SK-N-SH (cell line): ENCODE measurements at regions not wholly inside any gene's neighbourhood (a gene's known extent, or its start where the extent isn't known, plus 50 kb on each side); places are given as distances from the start of the nearest gene placed in this dataset.

Experiments
- CHD2 ChIP-seq: fragments of 150-350 bp; IDR thresholded peaks from 2 replicates; pipeline ENCODE4 v1.6.1; 2018; ENCODE audit warnings: low read length; ENCODE audit not compliant: partially characterized antibody
- GABPA ChIP-seq: IDR thresholded peaks from 2 replicates; pipeline ENCODE4 v1.4.0; 2012; ENCODE audit warnings: low read depth, mild to moderate bottlenecking
- MXI1 ChIP-seq: IDR thresholded peaks from 2 replicates; pipeline ENCODE4 v1.6.1; 2012; ENCODE audit warnings: mild to moderate bottlenecking, low read depth, low read length, improper control_type of control experiment
- POLR2AphosphoS5 ChIP-seq: IDR thresholded peaks from 2 replicates; pipeline ENCODE4 v1.6.1; 2012; ENCODE audit warnings: low read depth, low read length
- RAD21 ChIP-seq: IDR thresholded peaks from 2 replicates; pipeline ENCODE4 v1.6.1; 2012; ENCODE audit warnings: mild to moderate bottlenecking, low read length
- RCOR1 ChIP-seq: fragments of 150-350 bp; IDR thresholded peaks from 2 replicates; pipeline ENCODE4 v1.6.1; 2017; ENCODE audit warnings: antibody characterized with exemption, low read length
- TCF12 ChIP-seq: IDR thresholded peaks from 2 replicates; pipeline ENCODE4 v1.4.0; 2012
- YY1 ChIP-seq: IDR thresholded peaks from 2 replicates; pipeline ENCODE4 v1.4.0; 2012; ENCODE audit warnings: low read depth, mild to moderate bottlenecking
- TF ChIP-seq, protein P1 (sequence below): fragments of 200-600 bp; sonication (generic); IDR thresholded peaks from 2 replicates; pipeline ENCODE4 v1.6.1; 2017; ENCODE audit warnings: antibody characterized with exemption, mild to moderate bottlenecking, moderate library complexity
- TF ChIP-seq, protein P2 (sequence below): IDR thresholded peaks from 2 replicates; pipeline ENCODE4 v1.4.0; 2012; ENCODE audit warnings: low read depth
- TF ChIP-seq, protein P3 (sequence below): IDR thresholded peaks from 2 replicates; pipeline ENCODE4 v1.6.1; 2012; ENCODE audit warnings: mild to moderate bottlenecking, low read depth, low read length, moderate library complexity

DNA sequence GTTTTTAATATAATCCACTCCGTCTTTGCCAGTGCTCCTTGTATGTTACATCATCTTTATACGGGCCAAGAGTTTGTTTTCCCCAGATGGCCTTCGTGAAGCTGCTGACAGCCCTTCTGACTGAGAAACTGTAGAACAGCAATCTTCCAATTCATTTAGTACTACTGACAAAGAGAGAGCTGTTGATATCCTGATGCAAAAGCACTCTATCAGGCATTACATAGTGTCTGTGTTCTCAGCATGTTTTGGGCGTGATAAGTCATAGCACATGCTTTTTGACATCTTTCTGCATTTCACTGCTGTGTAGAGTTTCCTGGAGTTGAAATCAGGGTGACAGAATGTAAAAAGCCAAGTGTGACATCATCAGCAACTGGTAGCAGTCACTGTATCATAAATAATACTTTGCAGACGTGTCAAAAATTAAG is 746.3 kb upstream of the FAM241A start:
- TF ChIP-seq YY1 (no peak), RCOR1 (no peak), CHD2 (no peak), MXI1 (peak; percentile 62), POLR2AphosphoS5 (no peak), RAD21 (peak; percentile 27), GABPA (no peak), TCF12 (no peak)
- TF ChIP-seq, protein P1, sequence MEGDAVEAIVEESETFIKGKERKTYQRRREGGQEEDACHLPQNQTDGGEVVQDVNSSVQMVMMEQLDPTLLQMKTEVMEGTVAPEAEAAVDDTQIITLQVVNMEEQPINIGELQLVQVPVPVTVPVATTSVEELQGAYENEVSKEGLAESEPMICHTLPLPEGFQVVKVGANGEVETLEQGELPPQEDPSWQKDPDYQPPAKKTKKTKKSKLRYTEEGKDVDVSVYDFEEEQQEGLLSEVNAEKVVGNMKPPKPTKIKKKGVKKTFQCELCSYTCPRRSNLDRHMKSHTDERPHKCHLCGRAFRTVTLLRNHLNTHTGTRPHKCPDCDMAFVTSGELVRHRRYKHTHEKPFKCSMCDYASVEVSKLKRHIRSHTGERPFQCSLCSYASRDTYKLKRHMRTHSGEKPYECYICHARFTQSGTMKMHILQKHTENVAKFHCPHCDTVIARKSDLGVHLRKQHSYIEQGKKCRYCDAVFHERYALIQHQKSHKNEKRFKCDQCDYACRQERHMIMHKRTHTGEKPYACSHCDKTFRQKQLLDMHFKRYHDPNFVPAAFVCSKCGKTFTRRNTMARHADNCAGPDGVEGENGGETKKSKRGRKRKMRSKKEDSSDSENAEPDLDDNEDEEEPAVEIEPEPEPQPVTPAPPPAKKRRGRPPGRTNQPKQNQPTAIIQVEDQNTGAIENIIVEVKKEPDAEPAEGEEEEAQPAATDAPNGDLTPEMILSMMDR, result no peak
- TF ChIP-seq, protein P2, sequence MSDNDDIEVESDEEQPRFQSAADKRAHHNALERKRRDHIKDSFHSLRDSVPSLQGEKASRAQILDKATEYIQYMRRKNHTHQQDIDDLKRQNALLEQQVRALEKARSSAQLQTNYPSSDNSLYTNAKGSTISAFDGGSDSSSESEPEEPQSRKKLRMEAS, result no peak
- TF ChIP-seq, protein P3, sequence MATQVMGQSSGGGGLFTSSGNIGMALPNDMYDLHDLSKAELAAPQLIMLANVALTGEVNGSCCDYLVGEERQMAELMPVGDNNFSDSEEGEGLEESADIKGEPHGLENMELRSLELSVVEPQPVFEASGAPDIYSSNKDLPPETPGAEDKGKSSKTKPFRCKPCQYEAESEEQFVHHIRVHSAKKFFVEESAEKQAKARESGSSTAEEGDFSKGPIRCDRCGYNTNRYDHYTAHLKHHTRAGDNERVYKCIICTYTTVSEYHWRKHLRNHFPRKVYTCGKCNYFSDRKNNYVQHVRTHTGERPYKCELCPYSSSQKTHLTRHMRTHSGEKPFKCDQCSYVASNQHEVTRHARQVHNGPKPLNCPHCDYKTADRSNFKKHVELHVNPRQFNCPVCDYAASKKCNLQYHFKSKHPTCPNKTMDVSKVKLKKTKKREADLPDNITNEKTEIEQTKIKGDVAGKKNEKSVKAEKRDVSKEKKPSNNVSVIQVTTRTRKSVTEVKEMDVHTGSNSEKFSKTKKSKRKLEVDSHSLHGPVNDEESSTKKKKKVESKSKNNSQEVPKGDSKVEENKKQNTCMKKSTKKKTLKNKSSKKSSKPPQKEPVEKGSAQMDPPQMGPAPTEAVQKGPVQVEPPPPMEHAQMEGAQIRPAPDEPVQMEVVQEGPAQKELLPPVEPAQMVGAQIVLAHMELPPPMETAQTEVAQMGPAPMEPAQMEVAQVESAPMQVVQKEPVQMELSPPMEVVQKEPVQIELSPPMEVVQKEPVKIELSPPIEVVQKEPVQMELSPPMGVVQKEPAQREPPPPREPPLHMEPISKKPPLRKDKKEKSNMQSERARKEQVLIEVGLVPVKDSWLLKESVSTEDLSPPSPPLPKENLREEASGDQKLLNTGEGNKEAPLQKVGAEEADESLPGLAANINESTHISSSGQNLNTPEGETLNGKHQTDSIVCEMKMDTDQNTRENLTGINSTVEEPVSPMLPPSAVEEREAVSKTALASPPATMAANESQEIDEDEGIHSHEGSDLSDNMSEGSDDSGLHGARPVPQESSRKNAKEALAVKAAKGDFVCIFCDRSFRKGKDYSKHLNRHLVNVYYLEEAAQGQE, result no peak
